ENCODE measurements at regions not wholly inside any gene's neighbourhood (a gene's known extent, or its start where the extent isn't known, plus 50 kb on each side); places are given as distances from the start of the nearest gene placed in this dataset.

GRCh38 chr3:8147711-8148110 is 353.9 kb upstream of the LMCD1 start (continued):
- TF ChIP-seq, protein P1, sequence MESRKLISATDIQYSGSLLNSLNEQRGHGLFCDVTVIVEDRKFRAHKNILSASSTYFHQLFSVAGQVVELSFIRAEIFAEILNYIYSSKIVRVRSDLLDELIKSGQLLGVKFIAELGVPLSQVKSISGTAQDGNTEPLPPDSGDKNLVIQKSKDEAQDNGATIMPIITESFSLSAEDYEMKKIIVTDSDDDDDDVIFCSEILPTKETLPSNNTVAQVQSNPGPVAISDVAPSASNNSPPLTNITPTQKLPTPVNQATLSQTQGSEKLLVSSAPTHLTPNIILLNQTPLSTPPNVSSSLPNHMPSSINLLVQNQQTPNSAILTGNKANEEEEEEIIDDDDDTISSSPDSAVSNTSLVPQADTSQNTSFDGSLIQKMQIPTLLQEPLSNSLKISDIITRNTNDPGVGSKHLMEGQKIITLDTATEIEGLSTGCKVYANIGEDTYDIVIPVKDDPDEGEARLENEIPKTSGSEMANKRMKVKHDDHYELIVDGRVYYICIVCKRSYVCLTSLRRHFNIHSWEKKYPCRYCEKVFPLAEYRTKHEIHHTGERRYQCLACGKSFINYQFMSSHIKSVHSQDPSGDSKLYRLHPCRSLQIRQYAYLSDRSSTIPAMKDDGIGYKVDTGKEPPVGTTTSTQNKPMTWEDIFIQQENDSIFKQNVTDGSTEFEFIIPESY (IDR thresholded peaks at IDR 0.05): no peak

- Histone ChIP-seq H3K36me3 (ENCODE audit: control insufficient read depth in 4 of 4, insufficient read depth in 3 of 4, low read depth in 1 of 4, low read length in 3 of 4) (no peaks in the 10 kb centered on the region), H3K9me3 (ENCODE audit: control insufficient read depth in 4 of 4, low read length in 3 of 4) (no peaks in the 10 kb centered on the region), H3K27ac (ENCODE audit: low read depth in 1 of 2, low read length in 2 of 2) (no peak overlapping the region), H3K4me3 (ENCODE audit: low read depth in 1 of 3, low read length in 3 of 3) (no peak overlapping the region), H3K27me3 (ENCODE audit: control insufficient read depth in 4 of 4, insufficient read depth in 4 of 4, low read length in 3 of 4) (no peaks in the 10 kb centered on the region), H3K4me1 (ENCODE audit: control insufficient read depth in 4 of 4, insufficient read depth in 4 of 4, low read length in 3 of 4) (no peaks in the 10 kb centered on the region), H3K9ac (ENCODE audit: low read depth in 1 of 2, low read length in 2 of 2) (no peak overlapping the region)
- no peak for TF ChIP-seq CTCF (IDR thresholded peaks at IDR 0.05; ENCODE audit: low read depth, low read length, missing input control)
- no peak for TF ChIP-seq FOXA1 (IDR thresholded peaks at IDR 0.05)
- TF ChIP-seq GABPA (IDR thresholded peaks at IDR 0.05 in 1 of 2, conservative IDR thresholded peaks at IDR 0.05 in 1 of 2): no peak
- TF ChIP-seq, protein P1 (IDR thresholded peaks at IDR 0.05): no peak
- no peak for TF ChIP-seq HNF4A (conservative IDR thresholded peaks at IDR 0.05)
- no peak for TF ChIP-seq JUND (IDR thresholded peaks at IDR 0.05)
- no peak for TF ChIP-seq NR2F2 (IDR thresholded peaks at IDR 0.05)
- TF ChIP-seq FOXA2 (IDR thresholded peaks at IDR 0.05): no peak
- TF ChIP-seq HNF4G (IDR thresholded peaks at IDR 0.05): no peak
- no peak for TF ChIP-seq EGR1 (IDR thresholded peaks at IDR 0.05; ENCODE audit: low read depth in 2 of 2)
- TF ChIP-seq YY1 (IDR thresholded peaks at IDR 0.05): no peak
- no peak for TF ChIP-seq RXRA (IDR thresholded peaks at IDR 0.05)
- no peak for TF ChIP-seq REST (IDR thresholded peaks at IDR 0.05)
- TF ChIP-seq SP1 (IDR thresholded peaks at IDR 0.05): no peak
- TF ChIP-seq RAD21 (IDR thresholded peaks at IDR 0.05): no peak
- TF ChIP-seq MAX (IDR thresholded peaks at IDR 0.05): no peak
- no peak for TF ChIP-seq ATF3 (IDR thresholded peaks at IDR 0.05)
- no peak for TF ChIP-seq TAF1 (conservative IDR thresholded peaks at IDR 0.05)
- 82% methylated on average over 6 of the region's 6 CpGs for WGBS
- DNase-seq (ENCODE audit: low spot score): no peak
These were observed 348.7 kb upstream of the LMCD1 start for GRCh38 chr3:8152821-8153418.
